Suppressor macrophage (primary cell): ENCODE measurements at regions not wholly inside any gene's neighbourhood (a gene's known extent, or its start where the extent isn't known, plus 50 kb on each side); places are given as distances from the start of the nearest gene placed in this dataset.

ENCODE experiments used
- DNase-seq, 4 experiments: peaks; one replicate each; pipeline ENCODE4 v3.0.0-alpha.2; 2020 to 2022

GRCh38 chr5:92912283-92912682 lies 668.7 kb downstream of the NR2F1-AS1 start:
- DNase-seq = no peak

GRCh38 chr5:92911851-92912250 lies 669.2 kb downstream of the NR2F1-AS1 start:
- no peak for DNase-seq

GRCh38 chr5:92911293-92911692 lies 669.7 kb downstream of the NR2F1-AS1 start:
- DNase-seq = no peak

GRCh38 chr5:92909602-92909962 lies 671.4 kb downstream of the NR2F1-AS1 start:
- no peak for DNase-seq

- no peak for DNase-seq
Observed at GRCh38 chr5:92908952-92909601, 671.9 kb downstream of the NR2F1-AS1 start.

GRCh38 chr5:92907938-92908606 lies 672.9 kb downstream of the NR2F1-AS1 start:
- no peak for DNase-seq

GRCh38 chr5:92906798-92907376 lies 674.1 kb downstream of the NR2F1-AS1 start:
- no peak for DNase-seq

GRCh38 chr5:92904021-92904420 lies 677.0 kb downstream of the NR2F1-AS1 start:
- no peak for DNase-seq

- DNase-seq = no peak
Observed at GRCh38 chr5:92899611-92900010, 681.4 kb downstream of the NR2F1-AS1 start.

GRCh38 chr5:92896722-92897121 lies 684.3 kb downstream of the NR2F1-AS1 start:
- no peak for DNase-seq

GRCh38 chr5:92890841-92891244 lies 690.2 kb downstream of the NR2F1-AS1 start:
- no peak for DNase-seq

- no peak for DNase-seq
Observed at GRCh38 chr5:92889140-92889539, 691.9 kb downstream of the NR2F1-AS1 start.

- DNase-seq = no peak
Observed at GRCh38 chr5:92887254-92887653, 693.8 kb downstream of the NR2F1-AS1 start.

GRCh38 chr5:92886751-92887150 lies 694.3 kb downstream of the NR2F1-AS1 start:
- no peak for DNase-seq

GRCh38 chr5:92885950-92886349 lies 695.1 kb downstream of the NR2F1-AS1 start:
- DNase-seq = no peak

GRCh38 chr5:92884469-92884868 lies 696.5 kb downstream of the NR2F1-AS1 start:
- DNase-seq = no peak

GRCh38 chr5:92879806-92880543 lies 701.0 kb downstream of the NR2F1-AS1 start:
- DNase-seq = no peak

- no peak for DNase-seq
Observed at GRCh38 chr5:92874790-92875189, 706.2 kb downstream of the NR2F1-AS1 start.

- DNase-seq = no peak
Observed at GRCh38 chr5:92868442-92868841, 712.6 kb downstream of the NR2F1-AS1 start.

- DNase-seq = no peak
Observed at GRCh38 chr5:92864591-92864990, 716.4 kb downstream of the NR2F1-AS1 start.

- no peak for DNase-seq
Observed at GRCh38 chr5:92863666-92864065, 717.4 kb downstream of the NR2F1-AS1 start.

- no peak for DNase-seq
Observed at GRCh38 chr5:92861531-92862285, 719.3 kb downstream of the NR2F1-AS1 start.

GRCh38 chr5:92860061-92860460 lies 721.0 kb downstream of the NR2F1-AS1 start:
- no peak for DNase-seq
